HL-60 (cell line): ENCODE measurements at regions not wholly inside any gene's neighbourhood (a gene's known extent, or its start where the extent isn't known, plus 50 kb on each side); places are given as distances from the start of the nearest gene placed in this dataset.

Source experiments
- CTCF ChIP-seq: IDR thresholded peaks from one replicate; pipeline ENCODE4 v1.5.1; 2011; ENCODE audit warnings: low read length, control low read depth, inconsistent platforms; ENCODE audit not compliant: insufficient read depth
- POLR2AphosphoS5 ChIP-seq: IDR thresholded peaks from 2 replicates; pipeline ENCODE4 v1.6.1; 2012; ENCODE audit warnings: low read depth

GRCh38 chr13:74567485-74567884 lies 433.3 kb upstream of the KLF12 start:
- TF ChIP-seq POLR2AphosphoS5 (no peak), CTCF (no peak)
